Right lobe of liver (tissue), 6 donors: ENCODE measurements at regions not wholly inside any gene's neighbourhood (a gene's known extent, or its start where the extent isn't known, plus 50 kb on each side); places are given as distances from the start of the nearest gene placed in this dataset.

ENCODE experiments used
- ATAC-seq, 4 donors: fragments of 200-7000 bp; cut with Tn5 transposase; one replicate each; pipeline ENCODE4 v1.9.1; 2020; ENCODE audit warnings: mild to moderate bottlenecking in 4 of 4, moderate library complexity in 4 of 4
- DNase-seq, 3 donors: peaks; one replicate each; pipeline ENCODE4 v3.0.0-alpha.2; 2020
- H3K27ac ChIP-seq, 3 donors: fragments of 200-600 bp; one replicate each; pipeline ENCODE4 v1.8.0; 2022
- H3K27me3 ChIP-seq, 2 donors: fragments of 200-600 bp; one replicate each; pipeline ENCODE4 v1.8.0; 2022
- H3K36me3 ChIP-seq, 4 donors: fragments of 200-600 bp; sonication (generic) in 1 of 4; one replicate each; pipeline versions ENCODE4 v1.5.1 to v1.8.0; 2017 to 2022; ENCODE audit warnings: control low read depth in 1 of 4
- H3K4me1 ChIP-seq, 4 donors: fragments of 200-600 bp; sonication (generic) in 1 of 4; one replicate each; pipeline versions ENCODE4 v1.5.1 to v1.8.0; 2017 to 2022; ENCODE audit warnings: control low read depth in 1 of 4
- H3K4me3 ChIP-seq, 3 donors: fragments of 200-600 bp; one replicate each; pipeline ENCODE4 v1.8.0; 2022
- H3K9me3 ChIP-seq, 4 donors: fragments of 200-600 bp; sonication (generic) in 1 of 4; one replicate each; pipeline versions ENCODE4 v1.5.1 to v1.8.0; 2017 to 2022; ENCODE audit warnings: control low read depth in 1 of 4
- POLR2A ChIP-seq: fragments of 450-650 bp; IDR thresholded peaks from one replicate; pipeline ENCODE4 v1.6.1; 2017; ENCODE audit warnings: antibody characterized with exemption, mild to moderate bottlenecking
- WGBS: methylation state at CpG from one replicate; pipeline ENCODE4 v1.1.6; 2018; ENCODE audit warnings: low coverage, low lambda C conversion rate; ENCODE audit not compliant: insufficient coverage; ENCODE audit errors: missing lambda C conversion rate; 5-methylcytosine and 5-hydroxymethylcytosine counted together
- intact Hi-C, 2 donors: fragments of 100-400 bp; cut with DNase I; formaldehyde crosslinking; loops; one replicate each; pipeline versions ENCODE4 v1.11.2 to v1.14.1; 2022
- TF ChIP-seq, protein P1 (sequence below), 4 donors: fragments of 200-600 bp in 3 of 4; fragments of 450-650 bp in 1 of 4; IDR thresholded peaks; one replicate each; pipeline versions ENCODE4 v1.5.1 to v1.8.0; 2016 to 2022; ENCODE audit warnings: antibody characterized with exemption in 4 of 4, mild to moderate bottlenecking in 2 of 4
- donor health status: DM: no; HTN: yes; CAD: no.
- donor health status: DM: no; HTN: no; CAD: no.
- donor health status: DM: no; HTN: no; CAD: no.
- donor health status: DM: no; HTN: yes; CAD: no.
- donor health status: DM: no; HTN: yes; CAD: no.

- H3K4me1 ChIP-seq, result no peaks in the 10 kb centered on the region
- H3K27ac ChIP-seq, result no peak overlapping the region
- no peaks in the 10 kb centered on the region for H3K36me3 ChIP-seq
- DNase-seq (no peak), ATAC-seq (no peak)
- no peak overlapping the region for H3K4me3 ChIP-seq
- TF ChIP-seq POLR2A, result no peak
- TF ChIP-seq, protein P1, sequence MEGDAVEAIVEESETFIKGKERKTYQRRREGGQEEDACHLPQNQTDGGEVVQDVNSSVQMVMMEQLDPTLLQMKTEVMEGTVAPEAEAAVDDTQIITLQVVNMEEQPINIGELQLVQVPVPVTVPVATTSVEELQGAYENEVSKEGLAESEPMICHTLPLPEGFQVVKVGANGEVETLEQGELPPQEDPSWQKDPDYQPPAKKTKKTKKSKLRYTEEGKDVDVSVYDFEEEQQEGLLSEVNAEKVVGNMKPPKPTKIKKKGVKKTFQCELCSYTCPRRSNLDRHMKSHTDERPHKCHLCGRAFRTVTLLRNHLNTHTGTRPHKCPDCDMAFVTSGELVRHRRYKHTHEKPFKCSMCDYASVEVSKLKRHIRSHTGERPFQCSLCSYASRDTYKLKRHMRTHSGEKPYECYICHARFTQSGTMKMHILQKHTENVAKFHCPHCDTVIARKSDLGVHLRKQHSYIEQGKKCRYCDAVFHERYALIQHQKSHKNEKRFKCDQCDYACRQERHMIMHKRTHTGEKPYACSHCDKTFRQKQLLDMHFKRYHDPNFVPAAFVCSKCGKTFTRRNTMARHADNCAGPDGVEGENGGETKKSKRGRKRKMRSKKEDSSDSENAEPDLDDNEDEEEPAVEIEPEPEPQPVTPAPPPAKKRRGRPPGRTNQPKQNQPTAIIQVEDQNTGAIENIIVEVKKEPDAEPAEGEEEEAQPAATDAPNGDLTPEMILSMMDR (IDR thresholded peaks at IDR 0.05), result no peak
- intact Hi-C loops, result no loop called here
- H3K9me3 ChIP-seq, result no peaks in the 10 kb centered on the region
- WGBS, result 79% methylated on average over 3 of the region's 3 CpGs
- no peaks in the 10 kb centered on the region for H3K27me3 ChIP-seq
These were observed 122.9 kb upstream of the GRAMD2B start for GRCh38 chr5:126300293-126300692.

GRCh38 chr5:126301056-126301455 lies 122.2 kb upstream of the GRAMD2B start:
- Histone ChIP-seq H3K27me3 (no peaks in the 10 kb centered on the region), H3K9me3 (no peaks in the 10 kb centered on the region), H3K4me1 (no peaks in the 10 kb centered on the region), H3K27ac (no peak overlapping the region), H3K36me3 (no peaks in the 10 kb centered on the region), H3K4me3 (no peak overlapping the region)
- DNase-seq (no peak), ATAC-seq (no peak)
- WGBS, result 81% methylated on average over 3 of the region's 3 CpGs
- intact Hi-C loops, result no loop called here
- TF ChIP-seq, protein P1 (IDR thresholded peaks at IDR 0.05), result no peak
- no peak for TF ChIP-seq POLR2A

GRCh38 chr5:126309860-126310259 lies 113.3 kb upstream of the GRAMD2B start:
- intact Hi-C loops, result no loop called here
- no peak for ATAC-seq

GRCh38 chr5:126311766-126312165 lies 111.4 kb upstream of the GRAMD2B start:
- no peaks in the 10 kb centered on the region for H3K9me3 ChIP-seq
- no peaks in the 10 kb centered on the region for H3K4me1 ChIP-seq
- H3K36me3 ChIP-seq, result no peaks in the 10 kb centered on the region
- DNase-seq, result no peak
- WGBS, result 59% methylated on average over 2 of the region's 2 CpGs
- no peak overlapping the region for H3K27ac ChIP-seq
- TF ChIP-seq, protein P1 (IDR thresholded peaks at IDR 0.05), result no peak
- no peaks in the 10 kb centered on the region for H3K27me3 ChIP-seq
- intact Hi-C loops, result no loop called here
- no peak for ATAC-seq
- H3K4me3 ChIP-seq, result no peak overlapping the region

More at GRCh38 chr5:126309860-126310259, 113.3 kb upstream of the GRAMD2B start:
- DNase-seq, result no peak
- no peaks in the 10 kb centered on the region for H3K9me3 ChIP-seq
- no peak for TF ChIP-seq POLR2A
- TF ChIP-seq, protein P1 (IDR thresholded peaks at IDR 0.05), result no peak
- H3K27ac ChIP-seq, result no peak overlapping the region
- no peaks in the 10 kb centered on the region for H3K36me3 ChIP-seq
- H3K4me1 ChIP-seq, result no peaks in the 10 kb centered on the region
- H3K4me3 ChIP-seq, result no peak overlapping the region
- H3K27me3 ChIP-seq, result no peaks in the 10 kb centered on the region

- no peaks in the 10 kb centered on the region for H3K27me3 ChIP-seq
- H3K4me1 ChIP-seq, result no peaks in the 10 kb centered on the region
- no peaks in the 10 kb centered on the region for H3K9me3 ChIP-seq
- ATAC-seq (no peak), DNase-seq (no peak)
- H3K27ac ChIP-seq, result no peak overlapping the region
- no peak overlapping the region for H3K4me3 ChIP-seq
- intact Hi-C loops, result no loop called here
- WGBS, result 71% methylated on average over 3 of the region's 3 CpGs
- H3K36me3 ChIP-seq, result no peaks in the 10 kb centered on the region
- TF ChIP-seq, protein P1 (IDR thresholded peaks at IDR 0.05), result no peak
- TF ChIP-seq POLR2A, result no peak
These were observed 107.9 kb upstream of the GRAMD2B start for GRCh38 chr5:126315341-126315740.
